Activated B cell treated with CpG ODN at 0.5 μM for 24 hours (primary cell): ENCODE measurements at regions not wholly inside any gene's neighbourhood (a gene's known extent, or its start where the extent isn't known, plus 50 kb on each side); places are given as distances from the start of the nearest gene placed in this dataset.

Experiments
- ATAC-seq: fragments of 200-7000 bp; cut with Tn5 transposase; one replicate; pipeline ENCODE4 v1.10.0; 2021; ENCODE audit warnings: low read depth, mild to moderate bottlenecking, moderate library complexity
- CTCF ChIA-PET: fragments of 350-600 bp; sonication (Branson Sonifier 250); formaldehyde crosslinking; loops from one replicate; lab custom pipeline; 2021; ENCODE audit warnings: antibody characterized with exemption; lab: Charles Lee
- POLR2A ChIA-PET: fragments of 350-600 bp; sonication (Branson Sonifier 250); formaldehyde crosslinking; loops from one replicate; lab custom pipeline; 2021; ENCODE audit warnings: antibody characterized with exemption; lab: Charles Lee
- DNase-seq: peaks from one replicate; pipeline ENCODE4 v3.0.0; 2022
- H3K27ac Mint-ChIP-seq: one replicate; pipeline ENCODE4 v1.8.0; 2020; ENCODE audit warnings: mixed read lengths
- H3K27me3 Mint-ChIP-seq: one replicate; pipeline ENCODE4 v1.8.0; 2021; ENCODE audit warnings: mixed read lengths
- H3K36me3 Mint-ChIP-seq: one replicate; pipeline ENCODE4 v1.8.0; 2021; ENCODE audit warnings: low read depth, mixed read lengths
- H3K4me1 Mint-ChIP-seq: one replicate; pipeline ENCODE4 v1.8.0; 2021; ENCODE audit warnings: mixed read lengths
- H3K4me3 Mint-ChIP-seq: one replicate; pipeline ENCODE4 v1.8.0; 2020; ENCODE audit warnings: mild to moderate bottlenecking, mixed read lengths
- H3K9me3 Mint-ChIP-seq: one replicate; pipeline ENCODE4 v1.8.0; 2020; ENCODE audit warnings: mixed read lengths
- CTCF ChIP-seq: fragments of 200-600 bp; IDR thresholded peaks from one replicate; pipeline ENCODE4 v1.8.0; 2022; ENCODE audit warnings: antibody characterized with exemption, mild to moderate bottlenecking
- intact Hi-C: fragments of 100-400 bp; cut with micrococcal nuclease; formaldehyde crosslinking; loops from one replicate; pipeline ENCODE4 v1.15.1; 2024

GRCh38 chr16:24428756-24429155 is 110.6 kb upstream of the RBBP6 start:
- DNase-seq, result no peak
- ChIA-PET POLR2A (no interaction called here), CTCF (no interaction called here)
- no peak overlapping the region for H3K4me3 Mint-ChIP-seq
- H3K27me3 Mint-ChIP-seq, result peaks cover 20% of the 10 kb centered on the region
- intact Hi-C loops, result no loop called here
- no peaks in the 10 kb centered on the region for H3K36me3 Mint-ChIP-seq
- no peak for TF ChIP-seq CTCF
- H3K9me3 Mint-ChIP-seq, result no peaks in the 10 kb centered on the region
- H3K27ac Mint-ChIP-seq, result no peak overlapping the region
- ATAC-seq, result no peak
- no peaks in the 10 kb centered on the region for H3K4me1 Mint-ChIP-seq

- H3K27me3 Mint-ChIP-seq, result peaks cover 23% of the 10 kb centered on the region
- CTCF ChIA-PET, result no interaction called here
- no peak overlapping the region for H3K27ac Mint-ChIP-seq
- no peak for TF ChIP-seq CTCF
- no peak overlapping the region for H3K4me3 Mint-ChIP-seq
- POLR2A ChIA-PET, result no interaction called here
- intact Hi-C loops, result no loop called here
- H3K4me1 Mint-ChIP-seq, result no peaks in the 10 kb centered on the region
- H3K9me3 Mint-ChIP-seq, result no peaks in the 10 kb centered on the region
- DNase-seq (no peak), ATAC-seq (no peak)
- H3K36me3 Mint-ChIP-seq, result no peaks in the 10 kb centered on the region
These were observed 108.2 kb upstream of the RBBP6 start for GRCh38 chr16:24430954-24431760.

- no peak for DNase-seq
- no peaks in the 10 kb centered on the region for H3K9me3 Mint-ChIP-seq
These were observed 105.7 kb upstream of the RBBP6 start for GRCh38 chr16:24433706-24434105.

GRCh38 chr16:24440306-24440705 is 99.1 kb upstream of the RBBP6 start:
- Mint-ChIP-seq H3K27ac (no peak overlapping the region), H3K36me3 (no peaks in the 10 kb centered on the region), H3K9me3 (no peaks in the 10 kb centered on the region), H3K27me3 (peaks cover 26% of the 10 kb centered on the region), H3K4me1 (no peaks in the 10 kb centered on the region), H3K4me3 (no peak overlapping the region)
- intact Hi-C loops, result no loop called here
- ATAC-seq (no peak), DNase-seq (no peak)
- ChIA-PET CTCF (no interaction called here), POLR2A (interaction anchor here (0.7 kb wide), 1 partner anchor 1718 kb away, joined by 4 read pairs; no protein-coding TSS in a partner anchor)
- TF ChIP-seq CTCF, result no peak

More at GRCh38 chr16:24433706-24434105, 105.7 kb upstream of the RBBP6 start:
- Mint-ChIP-seq H3K36me3 (no peaks in the 10 kb centered on the region), H3K27ac (no peak overlapping the region), H3K4me1 (no peaks in the 10 kb centered on the region), H3K4me3 (no peak overlapping the region), H3K27me3 (peaks cover 29% of the 10 kb centered on the region)
- POLR2A ChIA-PET, result no interaction called here
- intact Hi-C loops, result no loop called here
- TF ChIP-seq CTCF, result no peak
- no peak for ATAC-seq
- CTCF ChIA-PET, result no interaction called here

GRCh38 chr16:24442631-24443030 is 96.7 kb upstream of the RBBP6 start:
- no peaks in the 10 kb centered on the region for H3K9me3 Mint-ChIP-seq

More at GRCh38 chr16:24442631-24443030, 96.7 kb upstream of the RBBP6 start:
- ATAC-seq, result no peak
- Mint-ChIP-seq H3K27ac (no peak overlapping the region), H3K4me1 (no peaks in the 10 kb centered on the region), H3K27me3 (peaks cover 19% of the 10 kb centered on the region), H3K4me3 (no peak overlapping the region), H3K36me3 (no peaks in the 10 kb centered on the region)
- no peak for TF ChIP-seq CTCF
- intact Hi-C loops, result no loop called here
- DNase-seq, result no peak
- CTCF ChIA-PET, result no interaction called here
- POLR2A ChIA-PET, result no interaction called here
